ENCODE measurements at regions not wholly inside any gene's neighbourhood (a gene's known extent, or its start where the extent isn't known, plus 50 kb on each side); places are given as distances from the start of the nearest gene placed in this dataset.

DNA sequence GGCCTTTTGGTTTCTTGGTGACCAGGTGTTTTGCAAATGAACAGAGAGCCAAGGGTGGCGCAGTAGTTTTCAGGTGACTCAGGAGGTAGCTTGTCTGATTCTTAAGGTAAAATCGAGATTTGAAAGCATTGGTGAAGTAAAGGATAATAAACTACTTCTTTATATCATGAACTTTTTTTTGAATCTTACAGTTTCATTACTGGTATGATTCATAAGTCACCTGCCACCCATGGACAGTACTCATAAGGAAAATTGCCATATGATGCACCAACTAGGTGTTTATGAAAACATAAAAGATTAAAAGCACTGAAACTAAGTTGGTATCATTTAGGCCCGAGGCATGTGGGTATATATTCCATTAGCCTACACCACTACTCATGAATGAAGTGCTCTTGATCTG, 84.1 kb upstream of the MGAT5 start:
- TF ChIP-seq POLR2A (IDR thresholded peaks at IDR 0.05) = no peak
- TF ChIP-seq, protein P1, sequence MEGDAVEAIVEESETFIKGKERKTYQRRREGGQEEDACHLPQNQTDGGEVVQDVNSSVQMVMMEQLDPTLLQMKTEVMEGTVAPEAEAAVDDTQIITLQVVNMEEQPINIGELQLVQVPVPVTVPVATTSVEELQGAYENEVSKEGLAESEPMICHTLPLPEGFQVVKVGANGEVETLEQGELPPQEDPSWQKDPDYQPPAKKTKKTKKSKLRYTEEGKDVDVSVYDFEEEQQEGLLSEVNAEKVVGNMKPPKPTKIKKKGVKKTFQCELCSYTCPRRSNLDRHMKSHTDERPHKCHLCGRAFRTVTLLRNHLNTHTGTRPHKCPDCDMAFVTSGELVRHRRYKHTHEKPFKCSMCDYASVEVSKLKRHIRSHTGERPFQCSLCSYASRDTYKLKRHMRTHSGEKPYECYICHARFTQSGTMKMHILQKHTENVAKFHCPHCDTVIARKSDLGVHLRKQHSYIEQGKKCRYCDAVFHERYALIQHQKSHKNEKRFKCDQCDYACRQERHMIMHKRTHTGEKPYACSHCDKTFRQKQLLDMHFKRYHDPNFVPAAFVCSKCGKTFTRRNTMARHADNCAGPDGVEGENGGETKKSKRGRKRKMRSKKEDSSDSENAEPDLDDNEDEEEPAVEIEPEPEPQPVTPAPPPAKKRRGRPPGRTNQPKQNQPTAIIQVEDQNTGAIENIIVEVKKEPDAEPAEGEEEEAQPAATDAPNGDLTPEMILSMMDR (IDR thresholded peaks at IDR 0.05) = no peak
